DOHH2 (cell line): ENCODE measurements at regions not wholly inside any gene's neighbourhood (a gene's known extent, or its start where the extent isn't known, plus 50 kb on each side); places are given as distances from the start of the nearest gene placed in this dataset.

ENCODE experiments used
- EZH2phosphoT487 ChIP-seq: fragments of 200-600 bp; sonication (generic); IDR thresholded peaks from 2 replicates; pipeline ENCODE4 v1.6.1; 2017; ENCODE audit warnings: borderline replicate concordance, mild to moderate bottlenecking, antibody characterized with exemption, low read length, moderate library complexity, mixed read lengths
- TF ChIP-seq, protein P1 (sequence below): fragments of 200-600 bp; sonication (generic); IDR thresholded peaks from one replicate; pipeline ENCODE4 v1.5.1; 2014; ENCODE audit warnings: antibody characterized with exemption, mild to moderate bottlenecking, low read depth, low read length; ENCODE audit not compliant: poor library complexity, severe bottlenecking

- TF ChIP-seq, protein P1, sequence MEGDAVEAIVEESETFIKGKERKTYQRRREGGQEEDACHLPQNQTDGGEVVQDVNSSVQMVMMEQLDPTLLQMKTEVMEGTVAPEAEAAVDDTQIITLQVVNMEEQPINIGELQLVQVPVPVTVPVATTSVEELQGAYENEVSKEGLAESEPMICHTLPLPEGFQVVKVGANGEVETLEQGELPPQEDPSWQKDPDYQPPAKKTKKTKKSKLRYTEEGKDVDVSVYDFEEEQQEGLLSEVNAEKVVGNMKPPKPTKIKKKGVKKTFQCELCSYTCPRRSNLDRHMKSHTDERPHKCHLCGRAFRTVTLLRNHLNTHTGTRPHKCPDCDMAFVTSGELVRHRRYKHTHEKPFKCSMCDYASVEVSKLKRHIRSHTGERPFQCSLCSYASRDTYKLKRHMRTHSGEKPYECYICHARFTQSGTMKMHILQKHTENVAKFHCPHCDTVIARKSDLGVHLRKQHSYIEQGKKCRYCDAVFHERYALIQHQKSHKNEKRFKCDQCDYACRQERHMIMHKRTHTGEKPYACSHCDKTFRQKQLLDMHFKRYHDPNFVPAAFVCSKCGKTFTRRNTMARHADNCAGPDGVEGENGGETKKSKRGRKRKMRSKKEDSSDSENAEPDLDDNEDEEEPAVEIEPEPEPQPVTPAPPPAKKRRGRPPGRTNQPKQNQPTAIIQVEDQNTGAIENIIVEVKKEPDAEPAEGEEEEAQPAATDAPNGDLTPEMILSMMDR: no peak
- TF ChIP-seq EZH2phosphoT487: no peak
Measured at GRCh38 chr12:19058235-19059021, 71.1 kb upstream of the PLEKHA5 start.
